Sigmoid colon (tissue), 6 donors: ENCODE measurements at regions not wholly inside any gene's neighbourhood (a gene's known extent, or its start where the extent isn't known, plus 50 kb on each side); places are given as distances from the start of the nearest gene placed in this dataset.

Source experiments
- DNase-seq: peaks from one replicate; pipeline ENCODE4 v3.0.0-alpha.2; 2019
- H3K27ac ChIP-seq, 4 donors: fragments of 200-600 bp; sonication (generic); one replicate each; pipeline ENCODE4 v1.5.1; 2016 to 2019; ENCODE audit warnings: mild to moderate bottlenecking in 1 of 4
- H3K27me3 ChIP-seq, 3 donors: fragments of 200-600 bp; sonication (generic); one replicate each; pipeline ENCODE4 v1.5.1; 2019; ENCODE audit warnings: mild to moderate bottlenecking in 1 of 3
- H3K36me3 ChIP-seq, 4 donors: fragments of 200-600 bp; sonication (generic); one replicate each; pipeline ENCODE4 v1.5.1; 2016 to 2019
- H3K4me1 ChIP-seq, 4 donors: fragments of 200-600 bp; sonication (generic); one replicate each; pipeline ENCODE4 v1.5.1; 2017 to 2019
- H3K4me3 ChIP-seq, 4 donors: fragments of 200-600 bp; sonication (generic); one replicate each; pipeline ENCODE4 v1.5.1; 2017 to 2019; ENCODE audit warnings: mild to moderate bottlenecking in 2 of 4, moderate library complexity in 1 of 4
- H3K9me3 ChIP-seq, 4 donors: fragments of 200-600 bp in 3 of 4; sonication (generic) in 3 of 4; one replicate each; pipeline versions ENCODE4 v1.5.1 to v1.6.1; 2013 to 2019
- CTCF ChIP-seq, 4 experiments: fragments of 450-650 bp in 3 of 4; fragments of 200-600 bp in 1 of 4; IDR thresholded peaks; one replicate each; pipeline ENCODE4 v1.5.1; 2016 to 2019; ENCODE audit warnings: antibody characterized with exemption in 4 of 4, mild to moderate bottlenecking in 3 of 4, moderate library complexity in 2 of 4
- EP300 ChIP-seq, 4 donors: sonication (generic); formaldehyde crosslinking; IDR thresholded peaks; one replicate each; pipeline ENCODE4 v1.6.1; 2017; ENCODE audit warnings: antibody characterized with exemption in 4 of 4
- POLR2A ChIP-seq, 2 donors: fragments of 450-650 bp; IDR thresholded peaks; one replicate each; pipeline ENCODE4 v1.6.1; 2016; ENCODE audit warnings: antibody characterized with exemption in 2 of 2, mild to moderate bottlenecking in 2 of 2, moderate library complexity in 2 of 2
- POLR2AphosphoS5 ChIP-seq, 4 donors: sonication (generic); formaldehyde crosslinking; IDR thresholded peaks; one replicate each; pipeline ENCODE4 v1.6.1; 2017; ENCODE audit warnings: antibody characterized with exemption in 4 of 4
- WGBS, 2 donors: extraction: QIAGEN DNeasy Blood & Tissue Kit; methylation state at CpG; one replicate each; pipeline ENCODE4 v1.1.7; 2013; 5-methylcytosine and 5-hydroxymethylcytosine counted together
- intact Hi-C: fragments of 100-400 bp; cut with DNase I; formaldehyde crosslinking; loops from one replicate; pipeline ENCODE4 v1.15.1; 2023
- donor health status: healthy with polysubstance abuse.
- donor health status: healthy.

GRCh38 chr14:97416550-97416949 is 619.4 kb downstream of the VRK1 start:
- no peak overlapping the region for H3K27ac ChIP-seq
- intact Hi-C loops, result no loop called here
- no peak overlapping the region for H3K4me3 ChIP-seq
- no peak for DNase-seq
- TF ChIP-seq EP300 (IDR thresholded peaks at IDR 0.05), result no peak
- peaks cover 0 to 7% (median 6%) of the 10 kb centered on the region in 4 donors for H3K4me1 ChIP-seq
- H3K36me3 ChIP-seq, result no peaks in the 10 kb centered on the region
- H3K9me3 ChIP-seq, result no peaks in the 10 kb centered on the region
- WGBS, 2 donors, result 87% methylated on average over 5 of the region's 5 CpGs
- H3K27me3 ChIP-seq, result peaks cover 0 to 50% (median 35%) of the 10 kb centered on the region in 3 donors

GRCh38 chr14:97417331-97417730 is 620.1 kb downstream of the VRK1 start:
- no peak for DNase-seq
- Histone ChIP-seq H3K4me3 (no peak overlapping the region), H3K4me1 (peaks cover 0 to 7% (median 6%) of the 10 kb centered on the region in 4 donors), H3K27ac (no peak overlapping the region), H3K27me3 (peaks cover 0 to 45% (median 27%) of the 10 kb centered on the region in 3 donors), H3K9me3 (no peaks in the 10 kb centered on the region), H3K36me3 (no peaks in the 10 kb centered on the region)
- intact Hi-C loops, result no loop called here
- 90 to 92% methylated on average over 3 of the region's 3 CpGs for WGBS, 2 donors
- TF ChIP-seq POLR2AphosphoS5 (IDR thresholded peaks at IDR 0.05), result no peak
- TF ChIP-seq EP300 (IDR thresholded peaks at IDR 0.05), result no peak
- TF ChIP-seq POLR2A (IDR thresholded peaks at IDR 0.05), result no peak
- TF ChIP-seq CTCF (IDR thresholded peaks at IDR 0.05), result no peak

GRCh38 chr14:97420211-97420610 is 623.0 kb downstream of the VRK1 start:
- Histone ChIP-seq H3K27me3 (peaks cover 0 to 19% (median 2%) of the 10 kb centered on the region in 3 donors), H3K4me3 (no peak overlapping the region), H3K36me3 (no peaks in the 10 kb centered on the region), H3K9me3 (no peaks in the 10 kb centered on the region), H3K4me1 (no peaks in the 10 kb centered on the region), H3K27ac (no peak overlapping the region)
- WGBS, 2 donors, result 70 to 85% methylated on average over 6 of the region's 6 CpGs
- TF ChIP-seq POLR2AphosphoS5 (IDR thresholded peaks at IDR 0.05) (no peak), CTCF (IDR thresholded peaks at IDR 0.05) (no peak), EP300 (IDR thresholded peaks at IDR 0.05) (no peak), POLR2A (IDR thresholded peaks at IDR 0.05) (no peak)
- DNase-seq, result no peak
- intact Hi-C loops, result no loop called here

DNA sequence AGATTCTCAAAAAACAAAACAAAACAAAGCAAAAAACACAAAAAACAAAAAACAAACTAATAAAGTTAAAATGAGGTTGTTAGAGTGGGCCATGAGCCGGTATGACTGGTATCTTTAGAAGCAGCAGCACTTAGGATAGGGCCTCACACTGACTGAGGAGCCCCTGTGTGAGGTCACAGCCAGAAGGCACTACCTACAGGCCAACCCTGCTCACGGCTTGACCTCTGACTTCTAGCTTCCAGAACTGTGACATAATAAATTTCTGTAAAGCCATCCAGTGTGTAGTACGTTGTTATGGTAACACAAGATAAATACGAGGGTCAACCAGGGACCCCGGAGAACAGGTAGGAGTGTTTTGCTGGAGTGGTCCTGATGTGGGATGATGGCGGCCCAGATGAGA is 629.6 kb downstream of the VRK1 start:
- Histone ChIP-seq H3K4me1 (no peaks in the 10 kb centered on the region), H3K27ac (no peak overlapping the region), H3K9me3 (no peaks in the 10 kb centered on the region), H3K4me3 (no peak overlapping the region), H3K36me3 (no peaks in the 10 kb centered on the region), H3K27me3 (peaks cover 0 to 6% (median 0%) of the 10 kb centered on the region in 3 donors)
- 84 to 85% methylated on average over 6 of the region's 6 CpGs for WGBS, 2 donors
- DNase-seq, result no peak
- intact Hi-C loops, result no loop called here
- TF ChIP-seq POLR2AphosphoS5 (IDR thresholded peaks at IDR 0.05), result no peak

DNA sequence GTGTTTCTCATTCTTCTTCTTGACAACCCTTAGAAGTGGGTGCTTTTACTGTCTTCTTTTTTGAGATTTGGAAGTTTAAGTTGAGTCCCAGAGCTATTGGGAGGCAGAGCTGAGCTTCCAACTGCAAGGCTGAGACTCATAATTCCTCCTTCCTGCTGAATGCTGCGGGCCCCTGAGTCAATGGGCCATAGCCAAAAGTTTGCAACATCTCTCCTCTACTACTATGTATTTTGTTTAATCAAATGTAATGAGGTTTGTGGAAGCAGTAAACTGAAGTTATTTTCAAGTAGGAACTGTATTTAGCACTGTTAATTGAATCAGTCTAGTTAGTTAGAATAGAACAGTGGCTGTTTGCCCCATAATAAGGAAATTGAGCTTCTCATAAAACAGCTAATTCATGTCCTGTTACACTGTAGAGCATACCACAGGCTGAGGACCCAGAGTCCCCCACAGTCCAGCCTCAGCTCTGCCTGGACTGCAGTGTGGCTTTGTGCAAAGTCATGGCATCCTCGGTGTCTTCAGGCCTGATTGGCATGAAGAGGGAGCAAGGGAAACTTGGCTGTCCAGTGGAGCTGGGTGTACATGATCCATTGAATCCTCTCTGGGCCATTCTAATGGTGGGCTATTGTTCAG is 631.7 kb downstream of the VRK1 start:
- WGBS, 2 donors, result 70 to 75% methylated on average over 2 of the region's 2 CpGs
- Histone ChIP-seq H3K27ac (no peak overlapping the region), H3K27me3 (no peaks in the 10 kb centered on the region), H3K9me3 (no peaks in the 10 kb centered on the region), H3K4me3 (no peak overlapping the region), H3K4me1 (no peaks in the 10 kb centered on the region), H3K36me3 (no peaks in the 10 kb centered on the region)
- TF ChIP-seq POLR2A (IDR thresholded peaks at IDR 0.05), result no peak
- TF ChIP-seq EP300 (IDR thresholded peaks at IDR 0.05), result no peak
- intact Hi-C loops, result no loop called here
- no peak for DNase-seq

DNA sequence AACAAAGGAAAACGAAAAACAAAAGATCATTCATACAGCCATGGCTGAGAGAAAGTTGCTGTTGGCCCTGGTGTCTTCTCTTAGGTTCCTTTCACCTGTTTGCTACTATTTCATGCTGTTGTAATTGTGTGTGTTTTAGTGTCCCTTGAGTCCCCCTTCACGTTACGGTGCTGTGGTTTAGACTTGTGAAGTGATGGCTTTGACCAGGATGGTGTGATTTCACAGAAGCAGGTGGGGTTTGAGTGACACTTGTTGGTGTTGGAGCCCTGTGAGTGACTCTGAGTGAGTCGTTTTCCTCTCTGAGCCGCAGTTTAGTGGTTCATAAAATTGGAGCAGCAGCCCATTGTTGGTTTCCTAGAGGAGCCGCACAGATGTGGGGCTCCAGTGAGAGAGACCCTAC is 635.4 kb downstream of the VRK1 start:
- no peak for DNase-seq
- Histone ChIP-seq H3K9me3 (no peaks in the 10 kb centered on the region), H3K4me3 (no peak overlapping the region), H3K4me1 (no peaks in the 10 kb centered on the region), H3K36me3 (no peaks in the 10 kb centered on the region), H3K27ac (no peak overlapping the region), H3K27me3 (no peaks in the 10 kb centered on the region)
- intact Hi-C loops, result no loop called here
- TF ChIP-seq CTCF (IDR thresholded peaks at IDR 0.05), result no peak
- TF ChIP-seq POLR2A (IDR thresholded peaks at IDR 0.05), result no peak
- no peak for TF ChIP-seq EP300 (IDR thresholded peaks at IDR 0.05)
- TF ChIP-seq POLR2AphosphoS5 (IDR thresholded peaks at IDR 0.05), result no peak
- WGBS, 2 donors, result 74 to 79% methylated on average over 6 of the region's 6 CpGs
